ENCODE measurements at regions not wholly inside any gene's neighbourhood (a gene's known extent, or its start where the extent isn't known, plus 50 kb on each side); places are given as distances from the start of the nearest gene placed in this dataset.

GRCh38 chr2:52934323-52934898 lies 833.2 kb upstream of the CHAC2 start:
- TF ChIP-seq CTCF (IDR thresholded peaks at IDR 0.05), result no peak
- no peak for TF ChIP-seq POLR2AphosphoS5 (IDR thresholded peaks at IDR 0.05)

Data from sigmoid colon (tissue), 4 donors.